ENCODE measurements at regions not wholly inside any gene's neighbourhood (a gene's known extent, or its start where the extent isn't known, plus 50 kb on each side); places are given as distances from the start of the nearest gene placed in this dataset.
"Not testable (repeated sequence)": the region's sequence is repeated elsewhere in the genome, so short reads cannot be mapped to it uniquely, and the experiment has no call there.

DNA sequence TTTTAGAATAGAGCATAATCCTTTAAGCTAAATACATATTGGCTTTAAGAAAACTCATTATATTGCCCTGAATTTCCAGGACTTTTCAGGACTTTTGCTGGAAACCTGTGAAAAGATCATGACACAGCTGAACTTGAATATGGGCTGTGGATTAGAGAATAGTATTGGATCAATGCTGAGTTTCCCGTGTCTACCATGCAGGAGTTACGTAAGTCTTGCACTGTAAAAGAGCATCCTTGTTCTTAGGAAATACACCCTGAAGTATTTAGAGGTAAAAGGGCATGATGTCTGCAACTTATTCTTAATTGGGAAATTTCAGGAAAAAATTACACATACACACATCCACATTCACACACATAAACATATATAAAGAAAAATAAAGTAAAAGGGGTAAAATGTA, 82.1 kb downstream of the ZFP36L2 start:
- DNase-seq = no peak

DNA sequence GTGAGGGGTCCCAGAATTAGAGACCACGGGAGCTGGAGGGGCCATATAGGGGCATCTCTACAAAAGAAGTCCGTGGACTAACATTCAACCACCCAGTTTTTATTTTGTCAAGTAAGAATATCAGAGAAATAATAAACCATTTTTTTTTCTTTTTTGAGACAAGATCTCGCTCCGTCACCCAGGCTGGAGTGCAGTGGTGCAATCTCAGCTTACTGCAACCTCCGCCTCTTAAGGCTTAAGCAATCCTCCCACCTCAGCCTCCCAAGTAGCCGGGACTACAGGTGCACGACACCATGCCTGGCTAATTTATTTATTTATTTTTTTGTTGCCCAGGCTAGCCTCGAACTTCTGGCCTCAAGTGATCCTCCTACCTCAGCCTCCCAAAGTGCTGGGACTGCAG, 82.7 kb downstream of the ZFP36L2 start:
- no peak for DNase-seq

- no peak for DNase-seq
These were observed 83.4 kb downstream of the ZFP36L2 start for GRCh38 chr2:43142921-43143438.

GRCh38 chr2:43141636-43142151, 84.7 kb downstream of the ZFP36L2 start:
- DNase-seq = not testable (repeated sequence)

GRCh38 chr2:43139996-43140621, 86.3 kb downstream of the ZFP36L2 start:
- no peak for DNase-seq

DNA sequence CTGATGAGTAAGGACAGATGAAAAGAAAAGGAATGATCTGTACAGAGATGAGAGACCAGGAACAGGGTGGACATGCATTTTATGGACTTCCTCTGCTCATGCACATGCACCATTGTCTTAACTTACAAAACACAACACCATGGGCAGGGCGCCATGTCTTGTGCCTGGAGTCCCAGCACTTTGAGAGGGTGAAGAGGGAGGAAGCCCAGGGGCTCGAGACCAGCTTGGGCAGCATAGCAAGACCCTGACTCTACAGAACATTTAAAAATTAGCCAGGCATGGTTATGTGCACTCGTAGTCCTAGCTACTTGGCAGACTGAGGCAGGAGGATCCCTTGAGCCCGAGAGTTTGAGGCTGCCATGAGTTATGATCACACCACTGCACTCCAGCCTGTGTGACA, 86.9 kb downstream of the ZFP36L2 start:
- no peak for DNase-seq

GRCh38 chr2:43138441-43138840, 88.0 kb downstream of the ZFP36L2 start:
- DNase-seq = no peak

- peak; percentile 85 for DNase-seq
These were observed 89.5 kb downstream of the ZFP36L2 start for GRCh38 chr2:43136876-43137275.

- no peak for DNase-seq
These were observed 90.2 kb downstream of the ZFP36L2 start for GRCh38 chr2:43136011-43136799.

DNA sequence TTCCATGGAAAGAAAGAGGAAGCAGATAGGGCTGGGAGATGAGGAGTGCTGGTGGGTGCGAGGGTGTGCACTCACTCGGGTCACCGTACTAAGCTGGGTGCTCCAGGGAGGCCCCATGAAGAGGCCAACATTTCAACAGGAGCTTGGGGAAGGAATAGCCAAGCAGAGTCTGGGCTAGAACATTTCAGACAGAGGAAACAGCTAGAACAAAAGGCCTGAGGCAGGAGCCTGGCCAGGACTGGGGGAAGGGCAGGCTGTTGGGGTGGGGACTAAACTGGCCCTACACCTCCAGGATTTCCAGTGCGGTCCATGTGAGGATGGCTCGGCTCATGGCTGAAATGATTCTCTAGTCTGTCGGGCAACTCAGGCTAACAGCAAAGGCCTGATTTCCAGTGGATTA, 90.8 kb downstream of the ZFP36L2 start:
- DNase-seq = no peak

DNA sequence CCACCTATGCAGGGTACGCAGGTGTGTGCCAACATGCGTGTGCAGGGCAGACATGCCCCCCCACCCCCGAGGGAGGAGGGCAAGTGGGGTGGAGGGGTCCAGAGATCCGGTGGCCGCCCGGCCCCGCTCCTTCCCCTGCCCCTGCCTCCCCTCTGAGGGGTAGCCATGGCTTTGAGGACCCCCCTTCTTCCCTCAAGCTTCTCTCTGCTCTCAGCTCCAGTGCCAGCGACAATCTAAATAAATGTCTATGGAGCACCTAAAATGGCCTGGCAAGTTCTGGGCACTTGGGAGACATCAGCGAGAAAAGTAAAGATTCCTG, 91.9 kb downstream of the ZFP36L2 start:
- no peak for DNase-seq

- DNase-seq = peak; percentile 81
These were observed 92.5 kb downstream of the ZFP36L2 start for GRCh38 chr2:43133708-43134570.

DNA sequence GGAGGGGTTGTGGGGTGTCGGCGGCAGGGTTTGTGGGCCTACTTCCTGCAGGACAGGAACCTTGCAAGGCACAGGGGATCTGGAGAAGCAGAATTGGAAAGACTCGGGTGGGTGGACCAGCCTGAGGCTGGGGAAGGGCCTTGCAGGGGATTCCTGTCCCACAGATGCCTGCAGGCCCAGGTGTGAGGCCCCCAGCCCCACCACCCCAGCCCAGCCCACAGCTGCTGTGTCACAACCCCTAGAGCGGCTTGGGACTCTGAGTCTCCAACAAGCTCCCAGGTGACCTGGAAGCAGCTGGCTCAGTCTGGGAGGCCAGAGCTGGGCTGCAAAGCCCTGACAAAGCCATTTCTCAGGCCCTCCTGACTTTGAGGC, 93.1 kb downstream of the ZFP36L2 start:
- no peak for DNase-seq

DNA sequence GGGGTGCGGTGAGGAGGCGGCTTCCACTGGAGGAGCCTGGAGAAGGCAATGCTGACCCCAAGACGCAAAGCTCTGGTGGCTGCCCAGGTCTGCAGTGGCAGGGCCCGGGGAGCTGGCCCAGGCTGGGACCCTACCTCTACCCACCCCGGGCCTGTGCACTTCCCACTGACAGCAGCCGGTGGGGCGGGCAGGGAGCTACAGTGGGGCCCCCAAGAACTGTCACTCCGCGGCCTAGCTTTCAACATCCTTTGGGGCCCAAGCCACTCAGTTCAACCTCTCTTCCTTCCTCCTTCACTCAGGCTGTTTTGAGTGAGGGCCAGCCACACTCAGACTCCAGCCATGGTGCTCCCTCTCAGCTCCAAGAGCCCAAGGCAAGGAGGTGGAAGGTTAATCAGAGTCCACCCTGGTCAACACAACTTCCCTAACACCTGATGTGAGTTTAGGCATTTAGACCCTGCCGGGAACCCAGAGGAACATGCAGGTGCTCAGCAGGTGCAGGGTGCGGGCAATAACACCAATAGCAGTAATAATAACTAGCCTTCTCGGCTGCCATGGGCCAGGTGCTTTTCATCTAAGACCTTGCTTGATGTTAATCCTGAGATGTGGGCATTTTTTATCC, 93.6 kb downstream of the ZFP36L2 start:
- peak; percentile 47 for DNase-seq

- no peak for DNase-seq
These were observed 94.3 kb downstream of the ZFP36L2 start for GRCh38 chr2:43131890-43132682.

DNA sequence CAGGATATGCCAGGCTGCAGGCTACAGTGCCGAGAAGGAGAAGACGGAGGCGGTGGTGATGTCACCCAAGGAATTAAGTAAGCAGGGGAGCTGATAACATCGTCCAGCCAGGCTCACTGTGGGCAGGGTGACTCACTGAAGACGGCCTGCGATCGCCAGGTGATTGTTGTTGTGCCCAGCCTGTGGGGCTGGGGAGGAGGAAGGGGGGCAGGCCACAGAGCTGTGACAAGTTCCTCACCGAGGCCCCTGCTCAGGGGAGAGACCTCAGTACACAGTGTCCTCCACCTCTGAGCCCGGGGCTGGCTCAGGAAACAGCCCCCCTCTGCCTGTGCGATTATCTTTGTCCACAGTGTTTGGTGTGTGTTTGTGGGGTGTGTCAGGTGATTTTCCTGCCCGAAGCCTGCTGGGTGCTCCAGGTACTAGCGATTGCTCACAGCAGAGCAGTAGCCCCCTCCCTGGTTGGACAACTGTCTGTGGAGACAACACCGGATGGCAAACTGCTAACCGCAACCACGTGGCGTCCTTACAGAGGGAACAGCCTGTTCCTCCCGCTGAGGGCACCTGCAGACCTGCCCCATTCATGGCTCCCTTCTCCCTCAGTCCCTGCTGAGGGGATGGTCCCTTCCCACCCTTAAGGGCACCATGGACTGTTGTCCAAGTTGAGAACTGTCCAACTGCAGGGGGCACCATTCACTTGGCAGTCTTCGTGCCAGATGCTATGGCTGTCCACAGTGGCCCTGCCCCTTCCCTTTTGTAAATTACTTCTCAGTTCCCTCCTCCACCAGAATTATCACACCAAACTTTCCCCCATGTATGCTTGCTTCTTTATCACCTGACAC, 95.1 kb downstream of the ZFP36L2 start:
- DNase-seq = peak; percentile 84

DNA sequence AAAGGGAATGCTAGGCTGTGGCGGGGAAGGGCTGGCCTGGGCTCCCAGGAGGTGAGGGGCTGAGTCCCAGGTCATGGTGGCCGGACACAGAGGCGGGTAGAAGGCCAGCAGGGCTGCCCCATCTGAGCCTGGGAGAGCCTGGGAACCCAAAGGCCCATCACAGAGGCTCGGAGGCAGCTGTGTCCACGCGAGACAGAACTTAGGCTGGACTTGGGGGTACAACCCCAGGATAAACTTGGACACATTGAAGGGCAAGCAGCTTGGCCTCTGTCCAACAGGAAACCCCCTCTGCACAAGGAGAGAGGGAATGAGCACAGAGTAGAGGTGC, 95.9 kb downstream of the ZFP36L2 start:
- no peak for DNase-seq

GRCh38 chr2:43129676-43130547, 96.5 kb downstream of the ZFP36L2 start:
- no peak for DNase-seq

DNA sequence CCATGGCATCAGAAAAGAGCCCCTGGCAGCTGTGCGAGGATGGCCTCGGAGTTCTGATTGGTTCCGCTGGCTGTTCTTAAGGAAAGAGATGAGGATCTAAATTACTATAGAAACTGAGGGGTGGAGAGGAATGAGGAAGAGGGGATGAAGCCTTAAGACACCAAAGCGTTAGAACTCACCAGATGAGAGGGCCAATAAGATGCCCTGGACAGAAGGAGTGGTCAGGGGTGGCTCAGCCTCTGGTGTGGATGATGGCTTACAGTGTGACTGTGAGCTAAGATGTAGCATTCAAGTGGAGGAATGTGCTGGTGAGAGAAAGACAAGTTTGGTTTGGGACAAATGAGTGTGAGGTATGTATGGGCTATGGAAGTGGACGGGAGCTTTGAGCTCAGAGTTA, 97.8 kb downstream of the ZFP36L2 start:
- no peak for DNase-seq

DNA sequence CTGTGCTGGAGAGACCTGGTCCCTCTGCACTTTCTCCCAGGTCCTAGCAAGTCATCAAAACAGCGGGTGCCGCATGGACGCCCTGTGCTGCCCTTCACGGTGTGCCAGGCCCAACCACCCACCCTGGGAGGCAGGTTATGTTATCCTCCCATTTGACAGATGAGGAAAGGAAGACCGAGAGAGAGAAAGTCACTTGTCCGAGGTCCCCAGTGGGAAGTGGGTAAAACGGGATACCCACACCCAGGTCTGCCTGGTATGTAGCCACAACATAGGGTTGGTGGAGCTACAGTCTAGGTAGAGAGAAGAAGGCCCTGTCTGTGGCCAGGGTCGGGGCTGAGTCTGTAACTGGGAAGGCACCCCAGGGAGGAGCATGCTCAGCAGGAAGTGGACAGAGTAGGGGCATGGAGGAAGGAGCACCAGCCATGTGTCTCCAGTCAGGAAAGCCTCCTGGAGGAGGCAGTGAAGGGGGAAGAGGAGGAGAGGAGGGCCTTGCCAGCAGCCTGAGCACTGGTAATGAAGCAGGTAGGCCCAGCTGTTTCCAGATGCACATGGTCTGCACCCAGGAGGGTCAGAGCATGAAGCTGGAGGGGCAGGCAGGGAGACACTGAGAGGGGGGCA, 98.4 kb downstream of the ZFP36L2 start:
- no peak for DNase-seq

All from activated gamma-delta T cell treated with Interleukin-2 at 50 U/mL for 16 hours (primary cell).